Ureter (tissue), 1 donor: ENCODE measurements at regions not wholly inside any gene's neighbourhood (a gene's known extent, or its start where the extent isn't known, plus 50 kb on each side); places are given as distances from the start of the nearest gene placed in this dataset.

ENCODE experiments used
- DNase-seq: peaks from one replicate; pipeline ENCODE4 v3.0.0-alpha.2; 2020; ENCODE audit warnings: low spot score
- donor health status: DM: yes; HTN: yes; CAD: no.

DNA sequence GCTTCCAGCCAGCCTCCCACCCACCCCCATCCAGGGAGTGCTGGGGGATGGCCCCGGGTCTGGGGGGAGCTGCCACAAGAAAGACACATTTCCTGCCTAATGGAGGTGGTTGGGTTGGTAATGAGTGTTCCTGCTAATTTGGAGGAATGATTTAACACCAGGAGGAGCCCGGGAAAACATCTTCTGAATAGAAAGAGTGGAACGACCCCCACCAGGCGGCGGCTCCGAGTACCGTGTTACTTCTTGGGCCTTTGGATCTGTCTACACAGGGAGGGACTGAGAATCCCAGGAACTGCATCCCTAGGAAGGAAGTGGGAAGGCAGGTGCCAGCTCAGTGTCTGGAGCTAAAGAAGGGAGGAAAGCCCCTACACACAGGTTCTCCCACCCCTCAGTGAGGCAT, 64.6 kb downstream of the TSPAN17 start:
- no peak for DNase-seq

DNA sequence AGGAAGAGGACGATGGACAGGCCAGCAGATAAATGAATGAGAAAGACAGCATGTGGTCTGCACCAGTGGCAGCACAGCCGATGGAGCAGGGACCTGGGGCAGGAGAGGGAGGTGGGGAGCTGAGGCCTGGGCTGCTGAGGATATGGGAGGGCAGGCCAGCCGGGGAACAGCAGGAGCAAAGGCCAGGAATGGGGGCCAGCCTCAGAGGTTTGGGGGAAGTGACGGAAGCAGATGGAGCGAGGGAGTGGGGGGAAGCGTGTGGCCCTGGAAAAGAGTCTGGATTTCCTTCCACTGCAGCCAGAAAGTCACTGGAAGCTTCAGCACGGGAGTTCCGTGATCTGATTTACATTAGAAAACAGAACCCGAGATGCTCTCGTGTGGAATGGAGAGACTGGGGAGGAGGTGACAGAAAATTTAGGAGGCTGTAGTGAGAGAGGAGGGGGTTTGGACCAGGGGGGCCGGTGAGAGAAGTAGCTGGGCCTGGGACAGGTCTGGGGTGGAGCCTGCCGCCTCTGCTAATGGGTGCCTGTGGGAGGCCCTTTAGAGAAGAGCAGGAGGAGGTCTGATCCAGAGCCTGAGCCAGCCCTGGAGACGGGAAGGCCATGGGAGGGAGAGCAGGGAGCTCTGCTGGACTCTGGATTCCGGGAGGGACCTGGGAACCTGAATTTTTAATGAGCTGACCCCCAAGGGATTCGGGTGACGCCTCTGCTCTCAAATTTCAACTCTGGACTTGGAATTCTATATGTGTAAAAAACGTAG, 65.4 kb downstream of the TSPAN17 start:
- no peak for DNase-seq

DNA sequence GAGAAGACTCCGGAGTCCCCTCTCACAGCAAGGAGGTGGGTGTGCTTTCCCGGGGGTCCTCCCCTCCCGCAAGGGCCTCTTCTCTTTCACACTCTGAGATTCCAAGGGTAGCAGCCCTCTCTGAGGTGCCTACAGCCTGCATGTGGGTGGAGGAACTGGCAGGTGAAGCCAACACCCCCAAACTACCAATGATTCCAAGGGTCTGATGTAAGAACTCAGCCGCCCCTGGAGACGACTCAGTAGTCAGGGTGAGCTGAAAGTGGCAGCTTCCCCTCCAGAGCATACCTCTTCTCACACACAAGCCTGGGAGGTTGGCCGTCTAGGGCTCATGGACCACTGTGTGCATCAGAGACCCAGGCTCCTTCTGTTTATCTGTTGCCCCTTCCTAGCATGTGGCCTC, 66.1 kb downstream of the TSPAN17 start:
- DNase-seq, result no peak

DNA sequence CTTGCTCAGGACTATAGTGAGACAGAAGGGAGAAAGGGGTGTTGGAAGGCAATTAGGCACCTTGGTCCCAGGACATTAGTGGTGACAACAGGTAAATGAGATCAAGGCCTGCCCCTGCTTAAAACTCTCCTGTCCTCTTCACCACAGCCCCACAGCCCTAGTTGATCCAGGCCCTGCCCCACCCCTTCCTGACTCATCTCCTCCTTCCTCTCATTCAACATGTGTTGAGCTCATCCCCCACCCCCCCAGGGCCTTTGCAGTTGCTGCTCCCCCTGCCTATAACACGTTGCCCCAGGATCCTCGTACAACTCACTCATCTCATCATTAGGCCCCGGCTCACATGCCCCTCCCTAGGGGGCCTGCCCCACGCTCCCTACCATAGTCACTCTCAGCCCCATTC, 66.8 kb downstream of the TSPAN17 start:
- no peak for DNase-seq

DNA sequence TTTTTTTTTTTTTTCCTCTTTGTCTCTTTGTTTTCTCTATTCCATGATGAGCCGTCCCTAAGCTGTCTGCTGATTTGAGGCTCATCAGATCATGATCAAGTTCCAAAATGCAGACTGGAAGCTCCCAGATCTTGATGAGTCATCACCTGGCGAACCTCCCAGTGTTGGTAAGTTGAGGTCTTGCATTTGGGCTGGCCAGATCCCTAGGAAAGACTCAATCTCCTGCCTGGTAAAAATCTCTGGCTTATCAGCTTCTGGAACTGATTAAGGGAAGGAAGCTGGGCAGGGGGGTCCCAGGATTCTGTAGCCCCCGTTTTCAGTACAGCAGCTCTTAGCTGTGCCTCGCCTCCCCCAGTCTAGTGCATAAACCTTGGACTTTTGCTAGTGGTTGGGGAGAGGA, 69.0 kb downstream of the TSPAN17 start:
- no peak for DNase-seq

DNA sequence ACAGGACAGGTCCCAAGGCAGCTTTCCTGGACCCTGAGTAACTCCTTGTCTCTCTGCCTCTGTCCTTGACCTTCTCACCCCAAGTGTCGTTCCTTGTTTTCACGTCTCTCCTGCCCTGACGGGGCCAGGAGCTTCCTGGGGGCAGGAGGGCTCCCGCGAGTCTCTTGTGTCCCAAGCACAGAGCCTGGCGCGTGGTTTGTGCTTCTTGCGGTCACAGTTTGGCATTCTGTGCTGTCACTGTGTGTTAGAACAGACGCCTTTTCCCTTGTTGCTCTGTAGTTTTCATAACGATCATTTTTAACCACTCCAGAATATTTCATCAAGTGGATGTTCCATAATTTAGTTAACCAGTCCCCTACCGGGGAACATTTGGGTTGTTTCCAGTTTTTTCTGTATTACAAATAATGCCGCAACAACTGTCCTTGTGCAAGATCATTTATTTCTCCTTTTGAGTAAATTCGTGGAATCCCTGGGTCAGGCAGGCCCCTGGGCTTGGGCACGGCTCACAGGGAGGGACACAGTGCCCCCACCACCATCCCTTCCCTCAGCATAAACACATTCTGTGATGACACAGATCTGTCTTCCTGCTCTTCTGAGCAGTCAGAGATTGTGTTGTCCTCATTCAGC, 71.9 kb downstream of the TSPAN17 start:
- no peak for DNase-seq

DNA sequence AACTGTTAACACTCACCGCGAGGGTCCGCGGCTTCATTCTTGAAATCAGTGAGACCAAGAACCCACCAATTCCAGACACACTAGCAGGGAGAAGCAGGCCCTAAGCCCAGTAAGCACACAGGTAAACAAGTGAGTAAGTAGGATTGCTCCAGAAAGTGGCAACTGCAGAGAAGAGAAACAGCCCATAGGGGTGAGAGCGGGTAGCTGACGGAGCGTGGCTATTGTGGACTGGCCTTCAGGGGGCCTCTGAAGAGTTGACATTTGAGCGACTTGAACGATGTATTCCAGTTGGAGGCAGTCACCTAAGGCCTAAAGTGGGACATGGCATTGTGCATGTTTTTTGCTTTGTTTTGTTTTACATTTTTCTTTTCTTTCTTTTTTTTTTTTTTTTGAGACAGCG, 74.2 kb downstream of the TSPAN17 start:
- DNase-seq, result no peak

DNA sequence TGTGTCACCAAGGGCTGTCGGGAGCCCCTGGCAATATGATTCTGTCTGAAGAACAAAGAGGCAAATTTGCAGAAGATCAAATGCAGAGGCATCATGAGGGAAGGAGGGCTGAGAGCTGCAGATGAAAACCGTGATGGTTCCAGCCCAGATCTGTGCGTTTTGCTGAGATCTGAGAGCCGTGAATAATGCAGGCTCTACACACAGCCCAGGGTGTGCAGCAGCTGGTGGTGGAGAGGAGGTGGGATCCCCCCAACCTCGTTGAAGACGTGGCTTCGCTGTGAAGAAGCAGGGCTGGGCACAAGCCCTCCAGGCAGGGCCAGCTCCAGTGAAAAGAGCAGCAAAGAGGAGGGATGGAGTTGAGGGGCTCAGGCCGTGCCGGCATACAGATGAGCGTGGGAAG, 75.5 kb downstream of the TSPAN17 start:
- no peak for DNase-seq

DNA sequence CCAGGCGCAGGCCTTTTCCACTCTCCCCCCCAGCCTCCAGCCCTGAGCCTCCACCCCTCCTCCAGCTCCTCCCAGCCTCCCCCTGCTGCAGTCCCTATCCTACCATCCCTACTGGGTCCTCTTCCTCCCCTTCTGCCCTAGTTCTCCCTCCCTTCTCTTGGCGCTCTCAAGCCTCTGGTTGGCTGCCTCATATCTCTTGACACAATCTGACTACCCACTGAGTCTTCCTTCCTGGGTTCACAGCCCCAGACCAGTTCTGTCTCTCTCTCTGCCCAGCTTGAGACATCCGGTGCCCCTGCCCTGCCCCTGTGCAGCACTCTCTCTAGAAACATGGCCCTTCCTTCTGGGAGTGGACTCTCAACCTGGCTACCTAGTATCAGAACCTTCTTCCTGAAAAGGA, 76.2 kb downstream of the TSPAN17 start:
- no peak for DNase-seq

DNA sequence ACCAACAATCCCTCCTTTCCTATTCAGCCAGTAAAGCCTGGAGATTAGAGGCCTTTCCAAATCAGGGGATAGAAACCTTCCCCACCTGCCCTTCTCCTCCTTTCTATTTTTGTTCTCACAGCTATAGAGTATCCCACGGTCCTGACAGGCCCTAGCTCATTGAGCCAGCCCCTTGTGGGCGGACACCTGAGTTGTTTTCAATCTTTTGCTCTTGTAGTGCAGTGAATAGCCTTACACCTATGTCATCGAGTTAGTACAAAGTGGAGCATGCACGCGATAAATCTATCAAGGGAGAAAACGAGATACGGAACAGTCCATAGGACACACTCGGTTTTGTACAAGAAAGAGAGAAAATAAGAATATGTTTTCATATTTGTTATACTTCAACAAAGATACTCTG, 77.2 kb downstream of the TSPAN17 start:
- no peak for DNase-seq

DNA sequence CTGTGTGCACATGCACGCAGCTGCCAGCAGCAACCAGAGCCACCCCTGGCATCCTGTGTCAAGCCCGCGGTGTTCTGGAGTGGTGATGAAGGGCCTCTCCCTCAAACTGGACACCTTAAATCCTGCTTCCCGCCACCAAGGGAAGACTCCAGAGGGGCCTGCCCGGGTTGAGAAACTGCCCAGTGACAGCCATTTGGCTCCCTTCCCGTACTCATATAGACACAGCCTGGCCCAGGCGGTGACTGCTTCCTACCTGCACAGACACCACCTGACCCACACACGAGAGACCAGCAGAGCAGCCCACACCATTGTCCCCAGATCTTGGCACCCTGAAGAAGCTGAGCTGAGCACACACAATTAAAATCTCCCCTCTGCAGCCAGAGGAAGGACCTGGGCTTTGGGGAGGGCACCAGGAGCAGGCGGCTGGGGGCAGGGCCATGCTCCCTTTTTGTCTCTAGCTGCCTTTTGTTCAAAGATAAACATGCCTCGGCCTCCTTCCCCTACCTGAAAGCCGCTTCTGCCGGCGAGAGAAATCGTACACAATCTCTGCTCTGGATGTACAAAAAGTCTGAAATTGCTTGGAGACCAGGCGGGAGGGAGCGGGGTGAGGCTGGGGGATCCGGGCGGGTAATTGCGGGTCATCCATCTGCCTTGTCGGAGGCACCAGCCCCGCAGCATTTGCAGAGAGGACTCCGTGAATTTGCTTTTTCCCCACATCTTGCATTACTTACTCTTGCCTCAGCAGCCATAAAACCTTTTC, 78.4 kb downstream of the TSPAN17 start:
- no peak for DNase-seq

DNA sequence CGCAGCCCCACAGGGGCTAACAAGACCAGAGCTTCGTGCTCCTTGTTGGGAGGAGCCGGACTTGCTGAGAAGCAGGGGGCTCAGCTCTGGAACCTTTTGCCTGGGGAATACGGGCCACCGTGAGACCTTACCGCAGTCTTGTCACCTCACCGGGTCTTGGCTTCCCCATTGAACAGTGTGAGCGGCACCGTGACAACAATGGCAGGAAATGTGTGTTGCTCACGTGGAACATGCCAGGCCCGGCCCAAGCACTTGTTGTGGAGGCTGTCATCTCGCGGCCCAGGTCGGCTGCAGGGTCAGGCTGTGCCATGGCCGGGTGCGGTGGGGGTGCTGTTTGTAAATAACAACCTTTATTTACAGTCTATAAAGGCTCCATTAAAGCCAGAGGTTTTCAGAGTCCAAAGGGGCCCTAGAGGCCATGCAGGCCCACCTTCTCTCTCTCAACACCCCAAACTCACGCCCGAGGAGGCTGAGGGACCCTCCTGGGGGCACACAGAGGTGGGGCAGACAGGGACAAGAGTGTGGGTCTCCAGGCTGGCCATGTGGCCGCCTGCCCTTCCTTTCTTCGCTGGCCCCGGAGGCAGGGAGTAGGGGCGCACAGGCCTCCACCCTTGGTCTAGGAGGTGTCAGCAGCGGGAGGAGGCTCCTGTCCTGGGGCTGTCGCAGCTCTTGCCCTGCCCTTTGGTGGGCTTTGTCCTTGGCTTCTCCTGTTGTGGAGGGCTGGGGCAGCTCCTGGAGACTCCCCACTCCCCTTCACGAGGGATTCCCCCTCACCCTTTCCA, 79.7 kb downstream of the TSPAN17 start:
- DNase-seq, result no peak

DNA sequence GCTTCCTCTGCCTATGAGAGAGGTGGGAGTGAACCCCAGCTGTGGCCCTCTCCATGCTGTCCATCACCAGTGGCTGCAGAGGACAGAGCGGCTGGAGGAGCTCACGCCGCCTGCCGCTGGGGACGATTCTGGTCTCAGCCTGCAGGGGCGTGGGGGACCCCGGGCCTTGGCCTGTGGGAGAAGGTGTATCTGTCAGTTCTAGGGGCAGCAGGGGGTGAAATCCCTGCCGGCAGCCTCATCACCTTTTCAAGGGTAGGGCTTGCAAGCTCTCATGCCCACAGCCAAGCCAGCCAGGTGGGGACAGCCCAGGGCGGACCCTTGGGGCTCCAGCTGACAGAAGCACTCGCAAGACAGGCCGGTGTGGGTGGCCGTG, 80.2 kb downstream of the TSPAN17 start:
- no peak for DNase-seq

DNA sequence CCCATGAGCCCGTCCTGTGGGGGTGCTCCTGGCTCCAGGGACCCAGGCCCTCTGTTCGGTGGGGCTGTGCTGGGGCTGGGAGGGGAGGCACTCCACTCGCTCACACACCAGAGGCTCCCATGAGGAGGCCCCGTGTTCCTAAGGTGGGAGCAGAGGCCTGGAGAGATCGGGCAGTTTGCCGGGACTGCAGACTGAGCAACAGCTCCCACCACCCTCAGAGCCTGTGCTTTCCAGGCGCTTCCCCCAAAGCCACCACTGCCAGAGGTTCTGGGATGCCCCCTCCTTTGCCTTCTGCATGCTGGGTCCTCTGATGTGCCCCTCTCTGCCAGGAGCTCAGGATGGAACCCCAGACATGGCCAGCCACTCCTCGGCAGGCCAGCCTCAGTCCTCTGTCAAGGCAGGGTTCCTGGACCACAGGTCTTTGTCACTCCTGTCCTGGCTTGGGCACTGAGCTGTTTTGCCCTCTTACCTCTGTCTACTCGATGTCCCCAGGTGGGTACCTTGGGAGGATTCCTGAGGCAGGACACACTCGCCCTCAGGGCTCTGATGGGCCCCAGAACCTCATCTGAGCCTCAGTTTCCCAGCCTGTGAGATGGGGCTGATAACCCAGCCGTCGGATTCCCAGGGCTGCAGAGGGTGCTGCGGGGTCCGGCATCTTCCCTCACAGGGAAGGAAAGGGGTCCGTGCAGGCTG, 80.8 kb downstream of the TSPAN17 start:
- no peak for DNase-seq

DNA sequence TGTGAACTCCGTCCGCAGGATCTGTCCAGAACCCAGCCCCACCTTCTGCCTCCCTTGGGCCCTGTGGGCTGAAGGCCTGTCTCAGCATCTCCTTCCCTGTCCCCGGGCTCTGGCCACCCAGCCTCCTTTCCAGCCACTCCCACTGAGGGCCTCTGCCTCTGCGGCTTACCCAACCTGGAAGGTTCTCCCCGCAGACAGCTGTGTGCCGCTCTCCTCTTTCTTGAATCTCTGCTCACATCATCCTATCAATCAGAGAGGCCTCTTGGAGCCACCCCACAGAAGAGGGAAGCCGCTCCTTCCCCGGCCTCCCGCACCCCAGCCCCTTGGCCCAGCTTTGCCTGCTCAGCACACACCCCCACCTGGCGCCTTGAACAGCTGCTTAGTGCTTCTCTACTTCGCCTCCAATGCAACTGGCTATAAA, 81.5 kb upstream of the UNC5A start:
- DNase-seq, result no peak

DNA sequence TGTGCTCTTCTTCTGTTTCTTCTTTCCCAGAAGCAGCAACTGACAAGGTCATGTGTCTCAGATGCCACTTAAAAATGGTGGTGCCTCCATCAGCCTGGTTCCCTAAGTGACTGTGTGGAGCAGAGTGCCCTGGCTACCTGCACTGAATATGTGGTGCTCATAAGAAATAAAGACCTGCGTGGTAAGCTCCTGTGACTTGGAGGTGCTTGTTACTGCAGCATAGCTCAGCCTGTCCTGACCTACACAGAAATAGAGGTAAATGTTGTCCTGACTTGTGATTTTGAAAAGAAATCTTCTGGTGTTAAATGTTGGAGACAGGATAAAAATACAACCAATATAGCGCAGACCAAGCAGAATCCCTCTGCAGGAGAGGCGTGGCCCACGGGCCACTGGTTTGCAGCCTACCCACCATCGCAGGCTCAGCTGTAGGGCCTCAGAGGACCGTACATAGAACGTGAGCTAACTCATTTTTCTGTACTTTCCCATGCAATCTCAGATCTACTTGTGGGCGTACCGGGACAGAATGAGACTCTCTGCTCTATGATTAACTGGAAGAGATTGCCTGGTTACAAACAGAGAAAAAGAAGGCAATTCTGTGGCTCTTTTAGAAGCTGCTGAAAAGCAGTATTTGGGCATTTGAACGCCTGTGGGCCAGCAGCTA, 79.4 kb upstream of the UNC5A start:
- DNase-seq, result no peak

DNA sequence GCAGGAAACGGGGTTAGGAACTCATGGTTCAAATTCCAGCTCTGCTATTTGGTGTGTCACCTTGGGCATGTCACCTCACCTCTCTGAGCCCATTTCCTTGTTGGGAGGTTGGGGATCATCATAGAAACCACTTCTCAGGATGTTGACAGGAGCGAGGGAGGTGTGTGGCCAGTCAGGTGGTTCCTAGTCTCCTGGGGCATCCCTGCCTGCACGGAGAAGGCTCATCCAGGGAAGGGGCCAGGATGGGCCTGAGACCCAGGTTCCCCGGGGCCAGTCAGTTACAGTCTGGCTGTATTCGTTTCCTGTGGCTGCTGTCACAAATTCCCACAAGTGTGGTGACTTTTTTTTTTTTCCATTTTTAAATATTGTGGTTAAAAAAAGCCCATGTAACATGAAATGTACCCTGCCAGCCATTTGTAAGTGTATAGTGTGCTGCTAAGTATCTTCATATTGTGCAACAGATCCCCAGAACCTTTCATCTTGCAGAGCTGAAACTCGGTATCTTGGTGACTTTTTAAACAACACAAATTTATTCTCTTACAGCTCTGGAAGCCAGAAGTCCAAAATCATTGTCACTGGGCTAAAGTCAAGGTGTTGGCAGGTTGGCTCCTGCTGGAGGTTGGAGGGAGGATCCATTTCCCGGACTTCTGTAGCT, 78.7 kb upstream of the UNC5A start:
- DNase-seq, result no peak

DNA sequence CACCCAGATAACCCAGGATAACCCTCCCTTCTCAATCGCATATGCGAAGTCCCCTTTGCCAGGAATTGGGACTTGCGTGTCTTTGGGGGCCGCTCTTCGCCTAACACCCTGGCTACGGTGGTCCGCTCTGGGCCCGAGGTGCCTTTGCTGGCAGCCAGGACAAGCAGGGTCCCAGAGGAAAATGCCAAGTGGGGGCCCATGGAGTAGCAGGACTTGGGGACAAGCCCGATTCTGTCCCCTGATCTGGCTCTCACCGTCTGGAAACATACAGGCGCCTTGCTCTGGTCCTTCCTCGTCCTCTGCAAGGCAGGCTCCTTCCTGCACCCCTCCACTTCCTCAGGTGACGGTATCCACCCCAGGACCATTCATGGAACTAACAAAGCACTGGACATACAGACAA, 78.1 kb upstream of the UNC5A start:
- no peak for DNase-seq

DNA sequence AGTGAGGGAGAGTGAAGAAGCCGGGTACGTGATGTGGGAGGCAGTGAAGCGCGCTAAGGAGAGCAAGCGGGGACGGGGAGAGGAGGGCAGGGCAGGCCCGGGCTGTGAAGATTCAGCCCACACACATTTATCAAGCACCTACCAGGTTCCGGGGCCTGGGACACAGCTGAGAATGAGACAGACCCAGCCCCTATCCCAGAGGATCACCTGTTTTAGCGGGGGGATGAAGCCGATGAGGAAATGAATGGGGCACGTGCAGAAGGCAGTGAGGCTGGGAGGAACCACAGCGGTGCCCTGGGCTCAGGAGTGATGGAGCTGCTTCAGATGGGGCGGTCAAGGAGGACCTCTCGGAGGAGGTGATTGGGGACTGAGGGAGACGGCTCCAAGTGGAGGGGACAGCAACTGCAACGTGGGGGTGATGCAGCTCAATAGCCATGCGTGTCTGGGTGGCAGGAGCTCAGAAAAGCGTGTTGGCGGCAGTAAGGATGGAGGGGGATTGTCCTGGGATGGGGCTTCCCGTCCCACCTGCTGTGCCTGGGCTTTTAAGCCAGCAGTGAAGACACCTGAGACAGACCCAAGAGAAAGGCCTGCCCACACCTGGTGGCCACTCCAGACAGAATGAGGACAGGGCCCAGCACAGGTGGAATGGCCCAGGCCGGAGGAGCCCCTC, 77.5 kb upstream of the UNC5A start:
- no peak for DNase-seq
